A549 (cell line): ENCODE measurements at regions not wholly inside any gene's neighbourhood (a gene's known extent, or its start where the extent isn't known, plus 50 kb on each side); places are given as distances from the start of the nearest gene placed in this dataset.

Experiments used
- CBX2 ChIP-seq: fragments of 200-600 bp; sonication (generic); IDR thresholded peaks from 2 replicates; pipeline ENCODE4 v1.6.1; 2016; ENCODE audit warnings: low read depth, mild to moderate bottlenecking, borderline replicate concordance
- CEBPB ChIP-seq, 2 experiments: fragments of >200 bp in 1 of 2; sonication (Bioruptor Twin) in 1 of 2; formaldehyde crosslinking in 1 of 2; IDR thresholded peaks; 2 replicates each; pipeline ENCODE4 v1.6.1; 2012 to 2016
- EP300 ChIP-seq, 2 experiments: fragments of >200 bp; sonication (Bioruptor Twin); formaldehyde crosslinking; IDR thresholded peaks; 2 replicates in 1 of 2; 3 replicates in 1 of 2; pipeline ENCODE4 v1.6.1; 2016 to 2017
- JUNB ChIP-seq: fragments of >200 bp; sonication (Bioruptor Twin); formaldehyde crosslinking; IDR thresholded peaks from 2 replicates; pipeline ENCODE4 v1.6.1; 2016
- POLR2A ChIP-seq: IDR thresholded peaks from 2 replicates; pipeline ENCODE4 v1.6.1; 2012; ENCODE audit warnings: mild to moderate bottlenecking, low read length
- RAD21 ChIP-seq, 2 experiments: fragments of >200 bp in 1 of 2; sonication (Bioruptor Twin) in 1 of 2; formaldehyde crosslinking in 1 of 2; IDR thresholded peaks in 1 of 2; conservative IDR thresholded peaks in 1 of 2; 2 replicates in 1 of 2; 3 replicates in 1 of 2; pipeline ENCODE4 v1.6.1; 2012 to 2018; ENCODE audit warnings: inconsistent platforms in 1 of 2
- REST ChIP-seq: fragments of 200-600 bp; sonication (generic); IDR thresholded peaks from 2 replicates; pipeline ENCODE4 v1.6.1; 2016; ENCODE audit warnings: antibody characterized with exemption, mild to moderate bottlenecking, moderate library complexity
- RFX5 ChIP-seq: fragments of 450-650 bp; IDR thresholded peaks from 2 replicates; pipeline ENCODE4 v1.7.1; 2014; ENCODE audit warnings: antibody characterized with exemption, mild to moderate bottlenecking, moderate library complexity
- TF ChIP-seq, protein P1 (sequence below): fragments of >200 bp; sonication (Bioruptor Twin); formaldehyde crosslinking; IDR thresholded peaks from 3 replicates; pipeline ENCODE4 v1.5.1; 2016

DNA sequence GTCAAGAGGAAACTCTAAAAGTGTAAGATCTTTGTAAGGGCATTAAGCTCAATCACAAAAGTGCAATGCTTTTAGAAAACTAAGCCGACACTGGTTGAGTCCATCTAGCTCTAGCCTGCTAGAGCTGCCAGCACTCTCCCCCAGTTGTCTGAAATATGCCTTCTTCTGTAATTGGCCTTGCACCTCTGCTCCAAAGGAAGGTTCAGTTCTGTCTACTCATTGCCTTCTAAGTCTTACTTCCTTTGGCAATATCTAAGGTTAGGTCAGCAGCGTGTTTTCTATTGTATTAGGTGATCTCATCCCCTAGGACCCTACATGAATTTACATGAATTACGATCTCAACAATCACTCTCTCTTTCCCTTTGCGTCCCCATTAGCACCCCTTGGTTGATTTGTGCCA lies 378.6 kb downstream of the CBLN4 start:
- TF ChIP-seq REST (no peak), POLR2A (no peak), RFX5 (no peak), EP300 (IDR thresholded peaks at IDR 0.05) (no peak), JUNB (no peak), RAD21 (conservative IDR thresholded peaks at IDR 0.05 in 1 of 2, IDR thresholded peaks at IDR 0.05 in 1 of 2) (no peak), CEBPB (IDR thresholded peaks at IDR 0.05) (no peak), CBX2 (no peak)
- TF ChIP-seq, protein P1, sequence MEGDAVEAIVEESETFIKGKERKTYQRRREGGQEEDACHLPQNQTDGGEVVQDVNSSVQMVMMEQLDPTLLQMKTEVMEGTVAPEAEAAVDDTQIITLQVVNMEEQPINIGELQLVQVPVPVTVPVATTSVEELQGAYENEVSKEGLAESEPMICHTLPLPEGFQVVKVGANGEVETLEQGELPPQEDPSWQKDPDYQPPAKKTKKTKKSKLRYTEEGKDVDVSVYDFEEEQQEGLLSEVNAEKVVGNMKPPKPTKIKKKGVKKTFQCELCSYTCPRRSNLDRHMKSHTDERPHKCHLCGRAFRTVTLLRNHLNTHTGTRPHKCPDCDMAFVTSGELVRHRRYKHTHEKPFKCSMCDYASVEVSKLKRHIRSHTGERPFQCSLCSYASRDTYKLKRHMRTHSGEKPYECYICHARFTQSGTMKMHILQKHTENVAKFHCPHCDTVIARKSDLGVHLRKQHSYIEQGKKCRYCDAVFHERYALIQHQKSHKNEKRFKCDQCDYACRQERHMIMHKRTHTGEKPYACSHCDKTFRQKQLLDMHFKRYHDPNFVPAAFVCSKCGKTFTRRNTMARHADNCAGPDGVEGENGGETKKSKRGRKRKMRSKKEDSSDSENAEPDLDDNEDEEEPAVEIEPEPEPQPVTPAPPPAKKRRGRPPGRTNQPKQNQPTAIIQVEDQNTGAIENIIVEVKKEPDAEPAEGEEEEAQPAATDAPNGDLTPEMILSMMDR = no peak
